ENCODE measurements at regions not wholly inside any gene's neighbourhood (a gene's known extent, or its start where the extent isn't known, plus 50 kb on each side); places are given as distances from the start of the nearest gene placed in this dataset.

GRCh38 chr1:193806079-193807048 lies 620.0 kb upstream of the B3GALT2 start:
- no peak for DNase-seq (ENCODE audit: low read depth in 1 of 2, low spot score in 2 of 2)

GRCh38 chr1:193799948-193800690 lies 613.7 kb upstream of the B3GALT2 start:
- Histone ChIP-seq H3K36me3 (no peaks in the 10 kb centered on the region), H3K27ac (no peak overlapping the region), H3K4me3 (no peak overlapping the region), H3K4me1 (replicated peaks) (no peaks in the 10 kb centered on the region), H3K27me3 (replicated peaks) (no peaks in the 10 kb centered on the region), H3K9me3 (replicated peaks) (no peaks in the 10 kb centered on the region)
- no peak for DNase-seq (ENCODE audit: low read depth in 1 of 2, low spot score in 2 of 2)

More at GRCh38 chr1:193806079-193807048, 620.0 kb upstream of the B3GALT2 start:
- H3K9me3 ChIP-seq (replicated peaks), result no peaks in the 10 kb centered on the region
- H3K27ac ChIP-seq, result no peak overlapping the region
- no peaks in the 10 kb centered on the region for H3K36me3 ChIP-seq
- no peaks in the 10 kb centered on the region for H3K4me1 ChIP-seq (replicated peaks)
- no peaks in the 10 kb centered on the region for H3K27me3 ChIP-seq (replicated peaks)
- no peak overlapping the region for H3K4me3 ChIP-seq

DNA sequence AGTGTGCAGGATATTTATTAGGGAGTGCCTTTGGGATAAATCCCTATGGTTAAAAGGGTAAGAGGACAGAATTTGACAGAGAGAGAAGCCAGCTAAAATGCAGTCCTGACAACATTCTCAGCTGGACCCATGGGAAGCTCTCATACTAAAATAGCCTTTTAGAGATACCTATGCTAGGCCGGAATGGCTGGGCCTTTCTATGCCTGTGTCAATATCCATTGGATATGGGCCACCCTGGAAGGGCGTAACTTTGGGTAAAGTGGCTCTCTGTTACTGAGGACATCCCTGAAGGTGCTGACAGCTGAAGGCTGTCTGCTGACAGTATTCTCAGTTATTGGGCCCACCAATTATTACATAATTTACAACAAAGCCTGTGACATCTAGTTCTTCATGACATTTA lies 613.0 kb upstream of the B3GALT2 start:
- H3K36me3 ChIP-seq, result no peaks in the 10 kb centered on the region
- H3K4me3 ChIP-seq, result no peak overlapping the region
- no peak for DNase-seq (ENCODE audit: low read depth in 1 of 2, low spot score in 2 of 2)
- no peak overlapping the region for H3K27ac ChIP-seq
- no peaks in the 10 kb centered on the region for H3K4me1 ChIP-seq (replicated peaks)
- H3K9me3 ChIP-seq (replicated peaks), result no peaks in the 10 kb centered on the region
- H3K27me3 ChIP-seq (replicated peaks), result no peaks in the 10 kb centered on the region

DNA sequence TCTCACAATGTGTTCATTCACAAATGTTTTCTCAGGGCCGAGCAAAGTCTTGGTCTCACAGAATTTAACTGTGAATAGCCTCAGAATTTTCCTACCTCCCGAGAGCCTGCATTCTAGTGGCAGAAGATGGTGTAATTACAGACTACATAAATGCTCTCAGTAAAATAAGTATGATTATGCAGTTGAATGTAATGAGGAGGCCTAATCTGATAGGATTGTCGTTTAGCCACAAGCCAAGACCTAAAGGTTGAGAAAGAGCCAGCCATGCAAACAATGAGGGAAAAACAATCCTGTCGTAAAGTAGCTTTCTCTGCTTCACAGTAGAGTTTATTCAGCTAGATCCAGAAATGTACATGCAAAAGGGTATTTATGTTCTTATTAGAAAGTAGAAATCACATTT lies 607.8 kb upstream of the B3GALT2 start:
- Histone ChIP-seq H3K4me1 (replicated peaks) (no peaks in the 10 kb centered on the region), H3K9me3 (replicated peaks) (no peaks in the 10 kb centered on the region), H3K27ac (no peak overlapping the region), H3K36me3 (no peaks in the 10 kb centered on the region), H3K4me3 (no peak overlapping the region), H3K27me3 (replicated peaks) (no peaks in the 10 kb centered on the region)
- DNase-seq (ENCODE audit: low read depth in 1 of 2, low spot score in 2 of 2), result no peak

GRCh38 chr1:193791746-193792145 lies 605.3 kb upstream of the B3GALT2 start:
- Histone ChIP-seq H3K9me3 (replicated peaks) (no peaks in the 10 kb centered on the region), H3K27me3 (replicated peaks) (no peaks in the 10 kb centered on the region), H3K27ac (no peak overlapping the region), H3K4me1 (replicated peaks) (no peaks in the 10 kb centered on the region), H3K4me3 (no peak overlapping the region), H3K36me3 (no peaks in the 10 kb centered on the region)
- no peak for DNase-seq (ENCODE audit: low read depth in 1 of 2, low spot score in 2 of 2)

GRCh38 chr1:193787061-193787460 lies 600.6 kb upstream of the B3GALT2 start:
- DNase-seq (ENCODE audit: low read depth in 1 of 2, low spot score in 2 of 2), result no peak
- Histone ChIP-seq H3K27me3 (replicated peaks) (no peaks in the 10 kb centered on the region), H3K36me3 (no peaks in the 10 kb centered on the region), H3K4me1 (replicated peaks) (no peaks in the 10 kb centered on the region), H3K27ac (no peak overlapping the region), H3K9me3 (replicated peaks) (no peaks in the 10 kb centered on the region), H3K4me3 (no peak overlapping the region)

DNA sequence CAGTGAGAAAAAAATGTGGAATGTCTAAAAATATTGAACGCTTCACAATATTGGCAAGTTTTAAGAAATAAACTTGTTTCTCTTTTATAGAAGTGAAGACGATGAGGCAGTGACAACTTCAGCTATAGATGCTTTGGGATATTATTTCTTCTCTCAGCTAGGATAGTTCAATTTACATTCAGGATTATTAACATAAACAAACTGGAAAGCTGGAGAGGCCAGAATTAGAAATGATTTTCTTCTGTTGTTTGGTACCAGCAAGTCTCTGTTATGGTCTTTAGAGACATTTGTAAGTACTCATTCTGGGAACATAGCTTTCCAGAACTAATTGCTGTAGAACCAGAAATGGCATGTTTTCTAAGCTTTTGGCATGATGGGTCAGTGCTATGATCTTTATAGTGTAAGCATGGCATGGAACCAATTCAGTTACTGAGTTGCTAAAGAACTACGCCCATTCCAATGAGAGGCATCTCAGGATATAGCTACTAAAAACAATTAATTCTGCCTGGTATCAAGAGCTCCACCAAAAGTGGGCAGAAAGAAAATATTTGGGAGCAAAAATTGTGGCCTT lies 599.5 kb upstream of the B3GALT2 start:
- H3K4me1 ChIP-seq (replicated peaks), result no peaks in the 10 kb centered on the region
- DNase-seq (ENCODE audit: low read depth in 1 of 2, low spot score in 2 of 2), result no peak
- H3K27me3 ChIP-seq (replicated peaks), result no peaks in the 10 kb centered on the region
- no peak overlapping the region for H3K27ac ChIP-seq
- H3K4me3 ChIP-seq, result no peak overlapping the region
- H3K36me3 ChIP-seq, result no peaks in the 10 kb centered on the region
- H3K9me3 ChIP-seq (replicated peaks), result no peaks in the 10 kb centered on the region

DNA sequence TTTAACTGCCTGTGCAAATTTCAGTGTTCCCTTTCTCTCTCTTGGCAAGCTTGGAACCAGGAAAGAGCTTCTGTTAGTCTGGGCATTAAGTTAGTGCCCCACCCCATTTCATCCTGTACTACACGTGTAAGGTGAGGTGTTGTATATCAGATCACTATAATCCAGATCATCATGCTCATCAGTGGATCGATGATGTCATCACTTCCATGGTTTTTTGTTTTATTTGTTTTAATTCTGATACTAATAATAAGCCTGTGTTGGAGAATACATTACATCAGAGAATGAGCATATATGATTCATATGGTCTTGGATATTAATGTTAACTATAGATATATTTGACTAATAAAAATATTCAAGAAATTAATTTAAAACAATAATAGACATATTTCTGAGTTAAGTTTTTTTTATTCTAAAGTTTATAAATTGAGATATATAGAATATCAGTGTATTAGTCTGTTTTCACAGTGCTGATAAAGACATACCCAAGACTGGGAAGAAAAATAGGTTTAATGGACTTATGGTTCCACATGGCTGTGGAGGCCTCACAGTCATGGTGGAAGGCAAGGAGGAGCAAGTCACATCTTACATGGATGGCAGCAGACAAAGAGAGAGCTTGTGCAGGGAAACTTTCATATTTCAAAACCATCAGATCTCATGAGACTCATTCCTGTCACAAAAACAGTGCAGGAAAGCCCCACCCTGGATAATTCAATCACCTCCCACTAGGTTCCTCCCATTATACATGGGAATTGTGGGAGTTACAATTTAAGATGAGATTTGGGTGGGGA lies 588.3 kb upstream of the B3GALT2 start:
- DNase-seq (ENCODE audit: low read depth in 1 of 2, low spot score in 2 of 2), result no peak
- Histone ChIP-seq H3K9me3 (replicated peaks) (no peaks in the 10 kb centered on the region), H3K4me3 (no peak overlapping the region), H3K27me3 (replicated peaks) (no peaks in the 10 kb centered on the region), H3K36me3 (no peaks in the 10 kb centered on the region), H3K27ac (no peak overlapping the region), H3K4me1 (replicated peaks) (no peaks in the 10 kb centered on the region)

DNA sequence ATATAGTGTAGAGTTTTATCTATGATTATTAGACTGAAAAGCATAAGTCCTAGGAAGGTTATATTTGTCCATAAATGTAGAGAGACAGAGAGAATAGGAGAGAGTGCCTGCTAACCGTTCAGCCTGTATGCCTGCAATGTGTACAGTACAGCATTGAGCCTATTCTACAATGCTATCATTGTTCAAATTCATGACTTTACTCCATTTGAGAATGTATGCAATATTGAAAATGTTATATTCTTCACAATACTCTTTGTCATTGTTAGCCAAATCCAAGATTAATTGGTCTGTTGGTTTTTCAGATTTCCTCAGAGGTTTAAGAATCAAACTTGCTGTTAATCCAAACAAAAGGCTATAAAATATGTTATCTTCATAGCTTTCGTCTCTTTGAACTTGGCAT lies 585.2 kb upstream of the B3GALT2 start:
- Histone ChIP-seq H3K36me3 (no peaks in the 10 kb centered on the region), H3K27ac (no peak overlapping the region), H3K4me1 (replicated peaks) (no peaks in the 10 kb centered on the region), H3K9me3 (replicated peaks) (no peaks in the 10 kb centered on the region), H3K4me3 (no peak overlapping the region), H3K27me3 (replicated peaks) (no peaks in the 10 kb centered on the region)
- DNase-seq (ENCODE audit: low read depth in 1 of 2, low spot score in 2 of 2), result no peak

- no peak overlapping the region for H3K27ac ChIP-seq
- H3K4me3 ChIP-seq, result no peak overlapping the region
- no peaks in the 10 kb centered on the region for H3K4me1 ChIP-seq (replicated peaks)
- no peaks in the 10 kb centered on the region for H3K27me3 ChIP-seq (replicated peaks)
- H3K9me3 ChIP-seq (replicated peaks), result no peaks in the 10 kb centered on the region
- no peak for DNase-seq (ENCODE audit: low read depth in 1 of 2, low spot score in 2 of 2)
- H3K36me3 ChIP-seq, result no peaks in the 10 kb centered on the region
These were observed 583.2 kb upstream of the B3GALT2 start for GRCh38 chr1:193769651-193770050.

- H3K27me3 ChIP-seq (replicated peaks), result no peaks in the 10 kb centered on the region
- no peaks in the 10 kb centered on the region for H3K9me3 ChIP-seq (replicated peaks)
- DNase-seq (ENCODE audit: low read depth in 1 of 2, low spot score in 2 of 2), result no peak
- no peak overlapping the region for H3K4me3 ChIP-seq
- H3K27ac ChIP-seq, result no peak overlapping the region
- no peaks in the 10 kb centered on the region for H3K36me3 ChIP-seq
- H3K4me1 ChIP-seq (replicated peaks), result no peaks in the 10 kb centered on the region
These were observed 581.5 kb upstream of the B3GALT2 start for GRCh38 chr1:193767886-193768285.

DNA sequence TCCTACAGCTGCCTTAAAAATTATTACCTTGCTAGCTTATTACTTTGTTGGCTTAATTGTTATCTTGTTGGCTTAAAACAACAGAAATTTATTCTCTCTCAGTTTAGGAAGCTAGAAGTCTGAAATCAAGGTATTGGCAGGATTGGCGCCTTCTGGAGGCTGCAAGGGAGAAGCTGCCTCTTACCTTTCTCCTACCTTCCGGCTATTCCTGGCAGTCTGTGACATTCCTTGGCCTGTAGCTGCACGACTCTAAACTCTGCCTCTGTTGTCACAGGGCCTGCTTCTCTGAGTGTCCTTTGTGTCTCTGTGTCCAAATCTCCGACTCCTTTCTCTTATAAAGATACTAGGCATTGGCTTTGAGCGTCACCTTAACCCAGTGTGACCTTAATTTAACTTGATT lies 579.9 kb upstream of the B3GALT2 start:
- Histone ChIP-seq H3K4me3 (no peak overlapping the region), H3K9me3 (replicated peaks) (no peaks in the 10 kb centered on the region), H3K27ac (no peak overlapping the region), H3K36me3 (no peaks in the 10 kb centered on the region), H3K4me1 (replicated peaks) (no peaks in the 10 kb centered on the region), H3K27me3 (replicated peaks) (no peaks in the 10 kb centered on the region)
- DNase-seq (ENCODE audit: low read depth in 1 of 2, low spot score in 2 of 2), result no peak

GRCh38 chr1:193763266-193763665 lies 576.9 kb upstream of the B3GALT2 start:
- no peak overlapping the region for H3K27ac ChIP-seq
- H3K36me3 ChIP-seq, result no peaks in the 10 kb centered on the region
- no peaks in the 10 kb centered on the region for H3K9me3 ChIP-seq (replicated peaks)
- no peaks in the 10 kb centered on the region for H3K4me1 ChIP-seq (replicated peaks)
- DNase-seq (ENCODE audit: low read depth in 1 of 2, low spot score in 2 of 2), result no peak
- no peaks in the 10 kb centered on the region for H3K27me3 ChIP-seq (replicated peaks)
- H3K4me3 ChIP-seq, result no peak overlapping the region

All from SJSA1 (cell line).